SH-SY5Y (cell line): ENCODE measurements at regions not wholly inside any gene's neighbourhood (a gene's known extent, or its start where the extent isn't known, plus 50 kb on each side); places are given as distances from the start of the nearest gene placed in this dataset.
A peak's percentile ranks its signal among the peaks of the same experiment; 100 is the strongest.

Source experiments
- GATA2 ChIP-seq: IDR thresholded peaks from 2 replicates; pipeline ENCODE4 v1.6.1; 2011; ENCODE audit warnings: mild to moderate bottlenecking, low read depth, low read length
- GATA3 ChIP-seq: IDR thresholded peaks from 2 replicates; pipeline ENCODE4 v1.6.1; 2011; ENCODE audit warnings: low read depth, mild to moderate bottlenecking, low read length, moderate library complexity

DNA sequence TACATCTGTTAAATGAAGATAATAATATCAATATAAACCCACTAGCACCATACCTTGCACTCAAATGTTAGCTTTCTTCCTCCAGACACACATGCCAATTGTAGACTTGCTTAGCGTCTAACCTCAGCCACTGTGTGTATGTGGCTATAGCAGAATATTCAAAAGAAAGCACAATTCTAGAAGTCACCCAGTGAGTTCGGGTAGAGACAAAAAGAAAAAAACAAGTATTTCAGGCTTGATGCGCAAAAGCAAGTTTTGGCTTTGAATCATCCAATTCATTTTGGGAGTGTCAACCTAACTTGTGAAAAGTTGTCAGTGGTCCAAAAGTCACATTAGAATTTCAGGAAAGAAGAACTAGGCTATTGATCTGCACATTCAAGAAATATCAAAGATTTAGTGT is 167.4 kb downstream of the PRELID2 start:
- no peak for TF ChIP-seq GATA3
- TF ChIP-seq GATA2, result no peak

- TF ChIP-seq GATA3 (no peak), GATA2 (no peak)
Measured at GRCh38 chr5:145666591-145666990, 168.6 kb downstream of the PRELID2 start.

GRCh38 chr5:145661737-145662485 is 173.2 kb downstream of the PRELID2 start:
- TF ChIP-seq GATA3 (no peak), GATA2 (no peak)

- TF ChIP-seq GATA3 (no peak), GATA2 (no peak)
Measured at GRCh38 chr5:145660897-145661640, 174.1 kb downstream of the PRELID2 start.

- TF ChIP-seq GATA3, result no peak
- no peak for TF ChIP-seq GATA2
Measured at GRCh38 chr5:145658435-145658834, 176.7 kb downstream of the PRELID2 start.

DNA sequence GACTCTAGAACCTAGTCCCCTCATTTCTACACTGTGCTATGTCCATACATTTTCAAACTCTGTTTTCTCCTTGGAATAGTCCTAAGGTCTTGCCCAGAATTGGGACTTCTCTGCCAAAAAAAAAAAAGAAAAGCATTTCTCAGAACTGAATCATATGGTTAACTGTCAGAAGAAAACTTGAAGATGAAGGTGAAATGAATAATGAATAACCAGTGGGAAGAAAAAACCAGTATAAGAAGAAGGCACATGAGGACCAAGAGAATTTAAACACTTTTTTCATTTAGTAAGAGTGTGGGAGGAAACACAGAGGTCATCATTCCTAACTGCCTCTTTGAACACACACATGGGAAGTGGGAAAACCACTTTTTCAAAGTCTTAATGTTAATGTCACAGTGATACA is 197.7 kb downstream of the PRELID2 start:
- TF ChIP-seq GATA2 (no peak), GATA3 (no peak)

- TF ChIP-seq GATA2 (0 out of 2 replicates have a peak, but pooled peaks have one; percentile 35), GATA3 (no peak)
Measured at GRCh38 chr5:145636371-145636770, 198.8 kb downstream of the PRELID2 start.

DNA sequence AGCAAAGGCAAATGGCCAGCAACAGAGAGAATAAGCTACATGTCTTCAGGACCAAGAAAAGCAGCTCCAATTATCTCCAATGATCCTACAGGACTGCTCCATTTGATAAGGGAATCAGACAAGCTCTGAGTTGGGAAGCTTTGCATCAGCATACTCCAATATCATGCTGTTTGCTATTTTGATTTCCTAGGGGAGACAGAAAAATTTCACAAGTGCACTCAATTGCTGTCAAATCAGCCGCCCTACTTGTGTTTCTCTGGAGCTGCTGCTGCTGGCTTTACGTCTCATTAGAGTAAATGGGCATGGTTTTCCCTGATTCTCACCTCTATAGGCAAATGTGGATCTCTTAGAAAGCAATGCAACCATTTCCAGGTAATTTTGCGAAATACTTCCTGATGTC is 201.7 kb downstream of the PRELID2 start:
- TF ChIP-seq GATA3 (no peak), GATA2 (no peak)

- TF ChIP-seq GATA2, result no peak
- no peak for TF ChIP-seq GATA3
Measured at GRCh38 chr5:145632701-145633100, 202.4 kb downstream of the PRELID2 start.

GRCh38 chr5:145629047-145629446 is 206.1 kb downstream of the PRELID2 start:
- no peak for TF ChIP-seq GATA2
- no peak for TF ChIP-seq GATA3

DNA sequence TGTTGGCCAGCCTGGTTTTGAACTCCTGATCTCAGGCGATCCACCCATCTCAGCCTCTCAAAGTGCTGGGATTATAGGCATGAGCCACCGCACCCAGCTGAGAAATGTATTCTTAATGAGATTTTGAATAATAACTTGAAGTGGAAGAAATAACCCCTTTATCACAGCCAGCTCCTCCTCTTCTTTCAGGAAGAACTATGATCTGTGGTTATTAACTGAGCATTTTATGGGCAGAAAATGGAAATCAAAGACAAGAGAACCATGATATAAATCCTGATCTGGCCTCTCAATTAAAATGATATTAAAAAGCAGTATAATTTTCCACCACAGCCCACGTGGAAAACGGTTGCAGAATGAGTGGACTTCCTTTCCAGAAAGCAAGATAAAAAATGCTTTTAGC is 206.6 kb downstream of the PRELID2 start:
- no peak for TF ChIP-seq GATA3
- no peak for TF ChIP-seq GATA2

GRCh38 chr5:145619806-145620310 is 215.3 kb downstream of the PRELID2 start:
- no peak for TF ChIP-seq GATA2
- TF ChIP-seq GATA3, result no peak

DNA sequence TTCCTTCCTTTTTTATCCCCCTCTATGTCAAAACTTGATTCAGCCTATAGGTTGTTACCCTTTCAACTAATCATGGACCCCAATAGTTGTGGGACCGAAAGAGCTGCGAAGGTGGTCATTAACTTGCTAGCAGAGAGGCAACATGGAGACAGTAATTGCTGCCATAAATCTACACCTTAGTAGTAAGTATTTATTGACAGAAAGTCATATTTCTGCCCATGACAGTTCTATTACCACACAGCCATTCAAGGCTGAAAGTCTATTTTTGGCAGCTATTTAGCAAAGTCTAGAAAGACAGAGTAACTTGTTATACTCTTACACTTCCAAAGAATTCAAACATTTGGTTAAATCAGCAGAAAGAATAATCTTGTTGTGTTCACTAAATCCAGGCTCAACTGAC is 236.2 kb downstream of the PRELID2 start:
- no peak for TF ChIP-seq GATA3
- TF ChIP-seq GATA2, result no peak

DNA sequence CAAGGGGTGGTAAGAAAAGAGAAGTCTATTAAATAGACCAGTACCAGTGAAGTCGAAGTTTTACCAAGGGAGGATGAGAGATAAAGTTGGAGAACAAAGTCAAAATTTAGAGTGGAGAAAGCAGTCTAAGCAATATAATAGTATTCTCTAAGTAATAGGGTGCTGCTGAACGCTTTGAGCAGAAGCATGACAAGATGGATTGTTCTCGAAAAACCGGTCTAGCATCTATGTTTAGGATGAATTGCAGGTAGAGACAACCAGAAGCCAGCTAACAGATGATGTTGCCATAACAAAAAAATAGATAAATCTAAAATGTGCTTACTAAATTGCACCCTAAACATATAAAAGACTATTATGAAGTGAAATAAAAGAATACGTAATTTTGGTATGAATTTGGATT is 237.0 kb downstream of the PRELID2 start:
- TF ChIP-seq GATA3 (no peak), GATA2 (no peak)

DNA sequence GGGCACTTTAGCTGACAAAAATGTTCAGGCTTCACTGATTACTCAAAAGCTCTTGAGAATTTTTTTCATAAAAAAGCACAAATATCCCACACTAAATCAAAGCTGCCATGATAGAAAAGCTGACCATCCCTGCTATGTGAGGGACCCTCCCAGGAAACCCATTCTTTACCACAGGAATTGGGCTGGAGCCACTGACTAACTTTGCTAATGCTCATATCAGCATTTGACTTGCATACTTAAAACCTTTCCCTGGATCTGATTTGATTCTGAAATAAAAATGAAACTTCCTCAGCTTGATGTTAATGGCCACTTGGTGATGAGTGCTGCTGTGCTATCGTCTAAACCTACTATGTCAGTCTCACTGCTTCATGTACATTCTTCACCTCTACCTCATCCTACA is 243.6 kb downstream of the PRELID2 start:
- TF ChIP-seq GATA3 (no peak), GATA2 (no peak)
